ENCODE measurements at regions not wholly inside any gene's neighbourhood (a gene's known extent, or its start where the extent isn't known, plus 50 kb on each side); places are given as distances from the start of the nearest gene placed in this dataset.

DNA sequence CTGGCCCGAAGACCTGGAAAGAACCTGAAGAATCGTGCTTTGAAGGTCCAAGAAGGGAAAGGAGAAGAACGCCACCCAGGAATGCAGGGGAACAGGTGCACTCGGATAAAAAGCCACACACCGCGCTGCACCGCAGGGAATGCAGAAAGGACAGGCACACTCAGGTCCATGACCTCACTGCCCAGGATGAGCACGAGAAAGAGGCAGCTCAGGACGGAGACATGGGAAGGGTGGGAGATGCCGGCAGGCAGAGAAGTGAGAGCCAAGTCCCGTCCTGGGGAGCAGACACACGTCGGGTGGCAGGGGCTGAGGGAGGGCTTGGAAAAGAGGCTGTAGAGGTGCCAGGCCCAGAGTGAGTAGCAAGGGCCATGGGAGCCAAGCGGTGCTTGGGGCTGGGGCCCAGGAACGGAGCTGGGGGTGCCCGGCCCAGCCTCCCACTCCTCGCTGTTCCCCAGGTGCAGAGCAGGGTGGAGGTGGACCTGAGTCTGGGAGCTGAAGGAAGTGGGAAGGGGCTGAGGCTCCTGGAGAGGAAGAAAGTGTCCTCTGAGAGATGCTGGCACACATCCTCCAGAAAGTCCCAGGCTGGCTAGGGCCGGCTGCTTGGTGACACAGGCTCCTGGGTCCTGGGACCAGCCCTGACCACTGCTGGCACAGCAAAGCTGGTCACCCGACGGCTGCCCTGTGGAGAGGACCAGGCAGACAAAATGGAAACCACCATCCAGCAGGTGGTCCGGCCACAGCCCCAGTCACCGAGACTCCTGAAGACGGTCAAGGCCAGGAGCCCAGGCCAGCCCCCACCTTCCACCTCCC lies 91.3 kb downstream of the PSMB1 start:
- TF ChIP-seq POLR2AphosphoS5 (IDR thresholded peaks at IDR 0.05; ENCODE audit: low read depth): no peak
- TF ChIP-seq, protein P1, sequence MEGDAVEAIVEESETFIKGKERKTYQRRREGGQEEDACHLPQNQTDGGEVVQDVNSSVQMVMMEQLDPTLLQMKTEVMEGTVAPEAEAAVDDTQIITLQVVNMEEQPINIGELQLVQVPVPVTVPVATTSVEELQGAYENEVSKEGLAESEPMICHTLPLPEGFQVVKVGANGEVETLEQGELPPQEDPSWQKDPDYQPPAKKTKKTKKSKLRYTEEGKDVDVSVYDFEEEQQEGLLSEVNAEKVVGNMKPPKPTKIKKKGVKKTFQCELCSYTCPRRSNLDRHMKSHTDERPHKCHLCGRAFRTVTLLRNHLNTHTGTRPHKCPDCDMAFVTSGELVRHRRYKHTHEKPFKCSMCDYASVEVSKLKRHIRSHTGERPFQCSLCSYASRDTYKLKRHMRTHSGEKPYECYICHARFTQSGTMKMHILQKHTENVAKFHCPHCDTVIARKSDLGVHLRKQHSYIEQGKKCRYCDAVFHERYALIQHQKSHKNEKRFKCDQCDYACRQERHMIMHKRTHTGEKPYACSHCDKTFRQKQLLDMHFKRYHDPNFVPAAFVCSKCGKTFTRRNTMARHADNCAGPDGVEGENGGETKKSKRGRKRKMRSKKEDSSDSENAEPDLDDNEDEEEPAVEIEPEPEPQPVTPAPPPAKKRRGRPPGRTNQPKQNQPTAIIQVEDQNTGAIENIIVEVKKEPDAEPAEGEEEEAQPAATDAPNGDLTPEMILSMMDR (IDR thresholded peaks at IDR 0.05; ENCODE audit: insufficient read depth, low read length): no peak

Data from HL-60 (cell line).